ENCODE measurements at regions not wholly inside any gene's neighbourhood (a gene's known extent, or its start where the extent isn't known, plus 50 kb on each side); places are given as distances from the start of the nearest gene placed in this dataset.

DNA sequence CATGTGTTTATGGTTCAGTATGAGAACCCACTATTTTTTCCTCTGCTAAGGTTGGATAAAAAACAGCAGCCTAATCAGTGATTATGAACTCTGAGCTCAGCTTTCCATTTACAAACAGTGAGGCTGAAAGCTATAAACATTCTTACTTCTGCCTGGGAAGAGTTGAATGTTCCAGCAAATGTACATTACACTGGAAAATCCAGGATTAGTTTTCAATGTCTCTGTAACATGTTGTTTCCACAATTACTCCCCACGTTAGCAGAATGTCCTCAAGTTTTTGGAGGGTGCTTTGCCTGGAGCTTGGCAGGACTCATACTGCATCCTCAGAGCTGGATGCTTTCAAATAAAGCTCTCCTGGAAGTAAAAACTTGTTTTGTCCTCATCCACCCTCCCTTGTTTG lies 150.4 kb downstream of the POSTN start:
- no peak for TF ChIP-seq CTCF (IDR thresholded peaks at IDR 0.05; ENCODE audit: unreplicated experiment)
- no peaks in the 10 kb centered on the region for H3K36me3 Mint-ChIP-seq (ENCODE audit: low read depth, unreplicated experiment)
- H3K4me3 Mint-ChIP-seq (ENCODE audit: unreplicated experiment), result no peak overlapping the region
- no peaks in the 10 kb centered on the region for H3K9me3 Mint-ChIP-seq (ENCODE audit: unreplicated experiment)
- H3K27me3 Mint-ChIP-seq (ENCODE audit: unreplicated experiment), result no peaks in the 10 kb centered on the region
- no peak for DNase-seq (ENCODE audit: low spot score)
- H3K27ac Mint-ChIP-seq (ENCODE audit: unreplicated experiment), result no peak overlapping the region
- H3K4me1 Mint-ChIP-seq (ENCODE audit: unreplicated experiment), result no peaks in the 10 kb centered on the region

GRCh38 chr13:37446503-37446902 lies 152.1 kb downstream of the POSTN start:
- no peak for DNase-seq (ENCODE audit: low spot score)
- Mint-ChIP-seq H3K27me3 (ENCODE audit: unreplicated experiment) (no peaks in the 10 kb centered on the region), H3K4me3 (ENCODE audit: unreplicated experiment) (no peak overlapping the region), H3K9me3 (ENCODE audit: unreplicated experiment) (no peaks in the 10 kb centered on the region), H3K36me3 (ENCODE audit: low read depth, unreplicated experiment) (no peaks in the 10 kb centered on the region), H3K27ac (ENCODE audit: unreplicated experiment) (no peak overlapping the region), H3K4me1 (ENCODE audit: unreplicated experiment) (no peaks in the 10 kb centered on the region)
- no peak for TF ChIP-seq CTCF (IDR thresholded peaks at IDR 0.05; ENCODE audit: unreplicated experiment)

DNA sequence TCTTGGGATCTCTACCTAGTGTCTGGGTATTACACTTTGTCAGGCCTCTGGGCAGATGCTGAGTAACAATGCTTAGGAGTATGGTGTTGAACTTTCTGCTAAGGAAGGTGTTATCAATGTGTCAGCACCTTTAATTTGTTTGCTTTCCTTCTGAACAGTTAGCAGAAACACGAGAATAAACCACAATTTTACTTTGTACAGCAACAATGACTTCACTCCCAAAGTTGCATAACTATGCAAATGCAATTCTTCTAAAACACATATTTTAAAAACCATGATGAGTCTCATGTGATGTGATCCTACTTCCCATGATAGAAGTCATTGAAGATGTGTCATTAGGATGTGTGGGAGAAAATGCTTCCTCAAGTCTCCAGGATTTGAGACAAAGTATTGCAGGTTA lies 155.0 kb downstream of the POSTN start:
- Mint-ChIP-seq H3K27me3 (ENCODE audit: unreplicated experiment) (no peaks in the 10 kb centered on the region), H3K4me3 (ENCODE audit: unreplicated experiment) (no peak overlapping the region), H3K4me1 (ENCODE audit: unreplicated experiment) (no peaks in the 10 kb centered on the region), H3K9me3 (ENCODE audit: unreplicated experiment) (no peaks in the 10 kb centered on the region), H3K36me3 (ENCODE audit: low read depth, unreplicated experiment) (no peaks in the 10 kb centered on the region), H3K27ac (ENCODE audit: unreplicated experiment) (no peak overlapping the region)
- TF ChIP-seq CTCF (IDR thresholded peaks at IDR 0.05; ENCODE audit: unreplicated experiment), result no peak
- no peak for DNase-seq (ENCODE audit: low spot score)

GRCh38 chr13:37442996-37443395 lies 155.6 kb downstream of the POSTN start:
- H3K9me3 Mint-ChIP-seq (ENCODE audit: unreplicated experiment), result no peaks in the 10 kb centered on the region
- TF ChIP-seq CTCF (IDR thresholded peaks at IDR 0.05; ENCODE audit: unreplicated experiment), result no peak
- no peaks in the 10 kb centered on the region for H3K36me3 Mint-ChIP-seq (ENCODE audit: low read depth, unreplicated experiment)
- H3K27me3 Mint-ChIP-seq (ENCODE audit: unreplicated experiment), result no peaks in the 10 kb centered on the region
- no peaks in the 10 kb centered on the region for H3K4me1 Mint-ChIP-seq (ENCODE audit: unreplicated experiment)
- H3K4me3 Mint-ChIP-seq (ENCODE audit: unreplicated experiment), result no peak overlapping the region
- no peak overlapping the region for H3K27ac Mint-ChIP-seq (ENCODE audit: unreplicated experiment)
- no peak for DNase-seq (ENCODE audit: low spot score)

- H3K27me3 Mint-ChIP-seq (ENCODE audit: unreplicated experiment), result no peaks in the 10 kb centered on the region
- no peaks in the 10 kb centered on the region for H3K4me1 Mint-ChIP-seq (ENCODE audit: unreplicated experiment)
- H3K4me3 Mint-ChIP-seq (ENCODE audit: unreplicated experiment), result no peak overlapping the region
Observed at GRCh38 chr13:37435881-37436280, 162.7 kb downstream of the POSTN start.

More at GRCh38 chr13:37435881-37436280, 162.7 kb downstream of the POSTN start:
- Mint-ChIP-seq H3K9me3 (ENCODE audit: unreplicated experiment) (no peaks in the 10 kb centered on the region), H3K36me3 (ENCODE audit: low read depth, unreplicated experiment) (no peaks in the 10 kb centered on the region), H3K27ac (ENCODE audit: unreplicated experiment) (no peak overlapping the region)
- TF ChIP-seq CTCF (IDR thresholded peaks at IDR 0.05; ENCODE audit: unreplicated experiment), result no peak
- no peak for DNase-seq (ENCODE audit: low spot score)

All from endothelial cell (in vitro differentiated cells).